Lung (tissue), 11 donors: ENCODE measurements at regions not wholly inside any gene's neighbourhood (a gene's known extent, or its start where the extent isn't known, plus 50 kb on each side); places are given as distances from the start of the nearest gene placed in this dataset.

Experiments
- ATAC-seq: fragments of 200-7000 bp; cut with Tn5 transposase; one replicate; pipeline ENCODE4 v1.9.1; 2020; ENCODE audit warnings: moderate number of reproducible peaks; ENCODE audit not compliant: insufficient read depth, low FRiP score
- DNase-seq, 3 donors: peaks; one replicate each; pipeline ENCODE4 v3.0.0-alpha.2; 2013 to 2017
- H3K27ac ChIP-seq, 2 donors: one replicate each; pipeline ENCODE4 v1.5.1; 2013; ENCODE audit warnings: mild to moderate bottlenecking in 2 of 2, moderate library complexity in 2 of 2, control low read depth in 1 of 2, inconsistent platforms in 1 of 2, low read depth in 1 of 2, low read length in 1 of 2
- H3K27me3 ChIP-seq, 3 donors: one replicate each; pipeline ENCODE4 v1.5.1; 2013; ENCODE audit warnings: low read length in 2 of 3; ENCODE audit not compliant: control insufficient read depth in 3 of 3, insufficient read depth in 3 of 3
- H3K36me3 ChIP-seq, 4 donors: one replicate each; pipeline ENCODE4 v1.5.1; 2013; ENCODE audit warnings: low read length in 4 of 4, mild to moderate bottlenecking in 1 of 4, moderate library complexity in 1 of 4; ENCODE audit not compliant: control insufficient read depth in 4 of 4, insufficient read depth in 4 of 4
- H3K4me1 ChIP-seq, 5 donors: one replicate each; pipeline ENCODE4 v1.5.1; 2013; ENCODE audit warnings: low read length in 5 of 5, mild to moderate bottlenecking in 2 of 5, moderate library complexity in 1 of 5; ENCODE audit not compliant: control insufficient read depth in 5 of 5, insufficient read depth in 5 of 5
- H3K4me3 ChIP-seq: one replicate; pipeline ENCODE4 v1.5.1; 2013; ENCODE audit warnings: mild to moderate bottlenecking, control low read depth, moderate library complexity
- H3K9ac ChIP-seq, 2 donors: one replicate each; pipeline ENCODE4 v1.5.1; 2013; ENCODE audit warnings: low read length in 2 of 2, control low read depth in 1 of 2; ENCODE audit not compliant: insufficient read depth in 1 of 2
- H3K9me3 ChIP-seq, 4 donors: one replicate each; pipeline ENCODE4 v1.5.1; 2013; ENCODE audit warnings: low read length in 3 of 4, mild to moderate bottlenecking in 1 of 4, moderate library complexity in 1 of 4; ENCODE audit not compliant: control insufficient read depth in 4 of 4, insufficient read depth in 3 of 4
- WGBS, 2 donors: extraction: QIAGEN DNeasy Blood & Tissue Kit; methylation state at CpG; one replicate each; pipeline ENCODE4 v1.1.7; 2013; 5-methylcytosine and 5-hydroxymethylcytosine counted together
- TF ChIP-seq, protein P1 (sequence below): IDR thresholded peaks from 2 replicates; pipeline ENCODE4 v1.5.1; 2012; ENCODE audit warnings: mild to moderate bottlenecking; ENCODE audit errors: control extremely low read depth, extremely low read depth
- donor health status: control.
- donor health status: control.
- donor health status: Bipolar disorder and iron deficiency.
- donor health status: healthy.
- donor health status: DM: yes; HTN: yes; CAD: no.

DNA sequence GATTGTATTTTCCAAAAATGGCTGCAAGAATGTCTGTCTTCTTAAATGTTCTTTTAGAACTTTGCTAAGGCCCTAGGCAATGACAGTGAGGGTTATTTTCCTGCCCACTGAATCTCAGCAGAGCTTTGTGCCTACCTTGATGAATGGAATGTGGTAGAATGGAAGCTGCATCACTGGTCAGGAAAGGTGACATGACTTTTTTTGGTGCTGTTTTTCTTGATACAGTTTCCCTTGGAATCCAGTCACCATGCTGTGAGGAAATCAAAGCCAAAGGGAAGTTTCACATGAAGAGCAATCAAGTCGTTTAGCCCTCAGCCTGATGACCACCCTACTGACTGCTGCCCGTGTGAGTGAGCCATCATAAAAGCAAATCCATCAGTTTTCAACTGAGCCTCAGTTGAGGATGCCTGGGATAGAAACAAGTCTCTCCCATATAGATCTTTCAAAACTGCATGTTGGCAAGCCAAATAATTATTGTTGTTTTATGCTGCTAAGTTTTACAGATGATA lies 886.0 kb upstream of the FBXO33 start:
- ATAC-seq: no peak
- Histone ChIP-seq H3K4me3 (no peak overlapping the region), H3K9ac (no peak overlapping the region), H3K27ac (no peak overlapping the region), H3K9me3 (no peaks in the 10 kb centered on the region), H3K36me3 (no peaks in the 10 kb centered on the region), H3K27me3 (no peaks in the 10 kb centered on the region), H3K4me1 (no peaks in the 10 kb centered on the region)
- 21 to 34% methylated on average over 2 of the region's 2 CpGs for WGBS, 2 donors
- TF ChIP-seq, protein P1, sequence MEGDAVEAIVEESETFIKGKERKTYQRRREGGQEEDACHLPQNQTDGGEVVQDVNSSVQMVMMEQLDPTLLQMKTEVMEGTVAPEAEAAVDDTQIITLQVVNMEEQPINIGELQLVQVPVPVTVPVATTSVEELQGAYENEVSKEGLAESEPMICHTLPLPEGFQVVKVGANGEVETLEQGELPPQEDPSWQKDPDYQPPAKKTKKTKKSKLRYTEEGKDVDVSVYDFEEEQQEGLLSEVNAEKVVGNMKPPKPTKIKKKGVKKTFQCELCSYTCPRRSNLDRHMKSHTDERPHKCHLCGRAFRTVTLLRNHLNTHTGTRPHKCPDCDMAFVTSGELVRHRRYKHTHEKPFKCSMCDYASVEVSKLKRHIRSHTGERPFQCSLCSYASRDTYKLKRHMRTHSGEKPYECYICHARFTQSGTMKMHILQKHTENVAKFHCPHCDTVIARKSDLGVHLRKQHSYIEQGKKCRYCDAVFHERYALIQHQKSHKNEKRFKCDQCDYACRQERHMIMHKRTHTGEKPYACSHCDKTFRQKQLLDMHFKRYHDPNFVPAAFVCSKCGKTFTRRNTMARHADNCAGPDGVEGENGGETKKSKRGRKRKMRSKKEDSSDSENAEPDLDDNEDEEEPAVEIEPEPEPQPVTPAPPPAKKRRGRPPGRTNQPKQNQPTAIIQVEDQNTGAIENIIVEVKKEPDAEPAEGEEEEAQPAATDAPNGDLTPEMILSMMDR: no peak
- no peak for DNase-seq

DNA sequence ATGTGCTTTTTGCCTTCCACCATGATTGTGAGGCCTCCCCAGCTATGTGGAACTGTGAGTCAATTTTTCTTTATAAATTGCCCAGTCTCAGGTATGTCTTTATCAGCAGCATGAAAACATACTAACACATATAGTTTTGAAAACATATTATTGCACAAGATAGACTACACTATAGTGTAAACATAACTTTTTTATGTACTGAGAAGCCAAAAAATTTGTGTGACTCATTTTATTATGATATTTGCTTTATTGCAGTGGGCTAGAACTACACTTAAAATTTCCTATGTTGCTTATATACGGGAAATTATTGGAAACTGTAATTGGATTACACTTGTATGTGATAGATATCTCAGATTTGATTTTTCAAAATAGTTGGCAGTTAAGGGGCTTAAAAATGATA lies 885.5 kb upstream of the FBXO33 start:
- 94 to 95% methylated on average over 1 of the region's 1 CpG for WGBS, 2 donors
- no peak for ATAC-seq

GRCh38 chr14:40312296-40312695 lies 880.1 kb upstream of the FBXO33 start:
- Histone ChIP-seq H3K9ac (no peak overlapping the region), H3K4me3 (no peak overlapping the region), H3K27ac (no peak overlapping the region), H3K27me3 (no peaks in the 10 kb centered on the region), H3K4me1 (no peaks in the 10 kb centered on the region), H3K9me3 (peaks cover 0 to 2% (median 0%) of the 10 kb centered on the region in 4 donors), H3K36me3 (no peaks in the 10 kb centered on the region)
- DNase-seq: no peak
- 74 to 83% methylated on average over 2 of the region's 2 CpGs for WGBS, 2 donors
- ATAC-seq: no peak
- TF ChIP-seq, protein P1: no peak

More for the DNA sequence above, 885.5 kb upstream of the FBXO33 start:
- TF ChIP-seq, protein P1: no peak
- H3K4me1 ChIP-seq: no peaks in the 10 kb centered on the region
- no peak overlapping the region for H3K4me3 ChIP-seq
- H3K27me3 ChIP-seq: no peaks in the 10 kb centered on the region
- no peaks in the 10 kb centered on the region for H3K9me3 ChIP-seq
- no peak overlapping the region for H3K27ac ChIP-seq
- no peaks in the 10 kb centered on the region for H3K36me3 ChIP-seq
- no peak overlapping the region for H3K9ac ChIP-seq
- DNase-seq: no peak

DNA sequence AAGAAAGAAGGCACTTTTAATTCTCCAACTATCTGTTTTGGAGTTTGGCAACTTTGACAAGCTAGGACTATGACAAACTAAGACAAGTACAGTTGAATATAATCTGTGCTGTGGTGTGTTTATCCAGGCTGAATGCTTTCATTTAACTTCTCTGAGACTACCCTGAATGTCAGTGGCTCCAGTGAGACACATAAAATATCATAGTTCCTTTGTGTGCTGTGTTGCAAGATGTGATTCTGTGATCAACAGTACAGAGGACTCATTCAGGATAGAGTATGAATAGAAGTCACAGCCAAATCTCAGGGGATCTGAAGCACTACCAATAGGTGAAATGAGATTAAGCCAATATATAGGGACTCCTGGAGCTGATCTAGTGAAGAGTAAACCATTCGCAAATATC lies 876.9 kb upstream of the FBXO33 start:
- H3K27ac ChIP-seq: no peak overlapping the region
- TF ChIP-seq, protein P1: no peak
- 90 to 92% methylated on average over 1 of the region's 1 CpG for WGBS, 2 donors
- ATAC-seq: no peak
- DNase-seq: no peak
- no peak overlapping the region for H3K9ac ChIP-seq
- H3K4me1 ChIP-seq: no peaks in the 10 kb centered on the region
- H3K36me3 ChIP-seq: no peaks in the 10 kb centered on the region
- H3K4me3 ChIP-seq: no peak overlapping the region
- H3K9me3 ChIP-seq: peaks cover 0 to 2% (median 0%) of the 10 kb centered on the region in 4 donors
- H3K27me3 ChIP-seq: no peaks in the 10 kb centered on the region
